Osteoblast (primary cell): ENCODE measurements at regions not wholly inside any gene's neighbourhood (a gene's known extent, or its start where the extent isn't known, plus 50 kb on each side); places are given as distances from the start of the nearest gene placed in this dataset.
"Not testable (repeated sequence)": the region's sequence is repeated elsewhere in the genome, so short reads cannot be mapped to it uniquely, and the experiment has no call there.

ENCODE experiments used
- DNase-seq: peaks from one replicate; pipeline ENCODE4 v3.0.0; 2011; ENCODE audit warnings: low spot score, mixed read lengths; ENCODE audit not compliant: insufficient read length; ENCODE audit errors: missing footprints
- H2AFZ ChIP-seq: 2 replicates; pipeline ENCODE4 v1.6.0; 2011; ENCODE audit warnings: mild to moderate bottlenecking, low read length
- H3K27ac ChIP-seq: 2 replicates; pipeline ENCODE4 v1.5.1; 2011; ENCODE audit warnings: mild to moderate bottlenecking, low read depth, low read length, moderate library complexity
- H3K27me3 ChIP-seq: 2 replicates; pipeline ENCODE4 v1.6.0; 2012; ENCODE audit warnings: mild to moderate bottlenecking, control low read depth, inconsistent platforms, low read length, moderate library complexity; ENCODE audit not compliant: insufficient read depth
- H3K36me3 ChIP-seq: 2 replicates; pipeline ENCODE4 v1.5.1; 2011; ENCODE audit warnings: mild to moderate bottlenecking, low read length, control low read depth, moderate library complexity; ENCODE audit not compliant: insufficient read depth
- H3K4me1 ChIP-seq: 2 replicates; pipeline ENCODE4 v1.5.1; 2011; ENCODE audit warnings: mild to moderate bottlenecking, low read length, control low read depth, moderate library complexity; ENCODE audit not compliant: insufficient read depth
- H3K4me2 ChIP-seq: 2 replicates; pipeline ENCODE4 v1.6.0; 2011; ENCODE audit warnings: mild to moderate bottlenecking, low read length; ENCODE audit not compliant: insufficient read depth
- H3K4me3 ChIP-seq: fragments of 200-600 bp; sonication (generic); 3 replicates; pipeline ENCODE4 v1.5.1; 2012; ENCODE audit warnings: mild to moderate bottlenecking, low read length, inconsistent platforms; ENCODE audit not compliant: insufficient read depth
- H3K79me2 ChIP-seq: 2 replicates; pipeline ENCODE4 v1.6.0; 2012; ENCODE audit warnings: mild to moderate bottlenecking, low read length, control low read depth, inconsistent platforms; ENCODE audit not compliant: insufficient read depth
- H3K9me3 ChIP-seq: 2 replicates; pipeline ENCODE4 v1.5.1; 2011; ENCODE audit warnings: low read depth, low read length, control low read depth
- H4K20me1 ChIP-seq: 2 replicates; pipeline ENCODE4 v1.6.0; 2012; ENCODE audit warnings: mild to moderate bottlenecking, low read length, control low read depth; ENCODE audit not compliant: insufficient read depth
- TF ChIP-seq, protein P1 (sequence below): IDR thresholded peaks from 2 replicates; pipeline ENCODE4 v1.5.1; 2011; ENCODE audit warnings: mild to moderate bottlenecking, low read depth, low read length, moderate library complexity; ENCODE audit errors: extremely low read depth

DNA sequence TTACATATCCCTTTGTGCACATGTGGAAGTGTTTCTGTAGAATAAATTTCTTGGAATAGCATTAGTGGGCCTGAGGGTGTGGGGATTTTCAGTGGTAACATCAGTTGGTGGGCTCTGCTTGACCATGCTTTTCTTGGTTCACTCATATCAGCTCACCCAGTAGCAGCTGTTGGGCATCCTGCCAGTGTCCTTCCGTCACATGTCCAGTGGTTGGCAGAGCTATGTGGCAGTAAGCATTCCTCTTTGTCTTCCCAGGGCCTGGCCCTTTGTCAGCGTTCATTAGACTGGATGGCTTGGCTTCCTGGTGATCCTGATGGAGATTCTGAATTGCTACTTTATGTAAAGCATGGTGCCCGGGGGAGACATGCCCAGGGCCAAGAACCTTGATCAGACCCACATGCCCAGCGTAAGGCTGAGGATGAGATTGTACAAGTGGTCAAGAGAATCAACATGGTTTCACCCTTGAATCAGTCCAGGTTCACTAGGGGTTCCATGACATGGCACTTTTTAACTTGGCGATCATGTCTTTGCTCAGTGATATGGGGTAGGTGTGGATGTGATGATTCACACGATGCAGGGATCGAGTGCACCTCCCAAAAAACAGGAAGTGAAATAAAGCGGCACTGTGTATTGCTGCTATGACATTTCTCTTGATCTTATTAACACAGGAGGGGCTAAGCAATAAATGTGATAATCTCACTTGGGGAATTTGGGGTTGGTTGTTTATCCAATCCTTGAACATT is 72.1 kb upstream of the IGFBP7 start:
- no peaks in the 10 kb centered on the region for H3K36me3 ChIP-seq
- no peaks in the 10 kb centered on the region for H4K20me1 ChIP-seq
- H3K4me3 ChIP-seq: no peak overlapping the region
- TF ChIP-seq, protein P1, sequence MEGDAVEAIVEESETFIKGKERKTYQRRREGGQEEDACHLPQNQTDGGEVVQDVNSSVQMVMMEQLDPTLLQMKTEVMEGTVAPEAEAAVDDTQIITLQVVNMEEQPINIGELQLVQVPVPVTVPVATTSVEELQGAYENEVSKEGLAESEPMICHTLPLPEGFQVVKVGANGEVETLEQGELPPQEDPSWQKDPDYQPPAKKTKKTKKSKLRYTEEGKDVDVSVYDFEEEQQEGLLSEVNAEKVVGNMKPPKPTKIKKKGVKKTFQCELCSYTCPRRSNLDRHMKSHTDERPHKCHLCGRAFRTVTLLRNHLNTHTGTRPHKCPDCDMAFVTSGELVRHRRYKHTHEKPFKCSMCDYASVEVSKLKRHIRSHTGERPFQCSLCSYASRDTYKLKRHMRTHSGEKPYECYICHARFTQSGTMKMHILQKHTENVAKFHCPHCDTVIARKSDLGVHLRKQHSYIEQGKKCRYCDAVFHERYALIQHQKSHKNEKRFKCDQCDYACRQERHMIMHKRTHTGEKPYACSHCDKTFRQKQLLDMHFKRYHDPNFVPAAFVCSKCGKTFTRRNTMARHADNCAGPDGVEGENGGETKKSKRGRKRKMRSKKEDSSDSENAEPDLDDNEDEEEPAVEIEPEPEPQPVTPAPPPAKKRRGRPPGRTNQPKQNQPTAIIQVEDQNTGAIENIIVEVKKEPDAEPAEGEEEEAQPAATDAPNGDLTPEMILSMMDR: no peak
- H3K4me1 ChIP-seq: no peaks in the 10 kb centered on the region
- no peaks in the 10 kb centered on the region for H3K27me3 ChIP-seq
- DNase-seq: no peak
- H2AFZ ChIP-seq: no peak overlapping the region
- no peak overlapping the region for H3K4me2 ChIP-seq
- no peak overlapping the region for H3K27ac ChIP-seq
- no peaks in the 10 kb centered on the region for H3K79me2 ChIP-seq
- no peaks in the 10 kb centered on the region for H3K9me3 ChIP-seq

DNA sequence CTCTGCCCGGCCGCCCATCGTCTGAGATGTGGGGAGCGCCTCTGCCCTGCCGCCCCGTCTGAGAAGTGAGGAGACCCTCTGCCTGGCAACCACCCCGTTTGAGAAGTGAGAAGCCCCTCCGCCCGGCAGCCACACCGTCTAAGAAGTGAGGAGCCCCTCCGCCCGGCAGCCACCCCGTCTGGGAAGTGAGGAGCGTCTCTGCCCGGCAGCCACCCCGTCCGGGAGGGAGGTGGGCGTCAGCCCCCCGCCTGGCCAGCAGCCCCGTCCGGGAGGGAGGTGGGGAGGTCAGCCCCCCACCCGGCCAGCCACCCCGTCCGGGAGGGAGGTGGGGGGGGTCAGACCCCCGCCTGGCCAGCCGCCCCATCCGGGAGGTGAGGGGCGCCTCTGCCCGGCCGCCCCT is 63.0 kb upstream of the IGFBP7 start:
- H3K79me2 ChIP-seq, H3K27me3 ChIP-seq, H3K27ac ChIP-seq, H3K4me3 ChIP-seq, H4K20me1 ChIP-seq, H3K9me3 ChIP-seq, H3K36me3 ChIP-seq, DNase-seq, H3K4me2 ChIP-seq, H2AFZ ChIP-seq, H3K4me1 ChIP-seq: not testable (repeated sequence)

DNA sequence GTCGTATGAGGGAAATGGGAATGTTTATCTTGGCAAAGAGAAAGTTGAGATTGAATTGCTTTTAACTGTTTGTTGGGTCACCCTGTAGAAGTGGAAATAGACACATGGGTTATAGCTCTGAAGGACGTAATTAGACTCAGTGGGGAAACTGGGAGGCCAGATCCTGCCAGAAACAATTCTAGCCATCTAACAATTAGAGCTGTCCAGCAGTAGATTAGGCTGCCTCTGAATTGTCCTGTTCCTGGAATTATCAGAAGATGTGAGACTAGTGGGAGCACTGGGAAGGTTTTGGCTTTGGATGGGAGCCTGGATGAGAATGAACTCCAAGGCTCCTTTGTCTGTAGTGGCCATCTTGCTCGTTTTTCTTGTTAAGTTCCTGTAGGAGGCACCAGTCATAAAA is 61.9 kb upstream of the IGFBP7 start:
- H3K36me3 ChIP-seq: no peaks in the 10 kb centered on the region
- H3K4me1 ChIP-seq: no peaks in the 10 kb centered on the region
- H3K9me3 ChIP-seq: no peaks in the 10 kb centered on the region
- peaks cover 8% of the 10 kb centered on the region for H3K27me3 ChIP-seq
- H3K4me2 ChIP-seq: no peak overlapping the region
- H4K20me1 ChIP-seq: no peaks in the 10 kb centered on the region
- no peak overlapping the region for H3K4me3 ChIP-seq
- H2AFZ ChIP-seq: no peak overlapping the region
- H3K27ac ChIP-seq: no peak overlapping the region
- DNase-seq: no peak
- TF ChIP-seq, protein P1: no peak
- no peaks in the 10 kb centered on the region for H3K79me2 ChIP-seq

DNA sequence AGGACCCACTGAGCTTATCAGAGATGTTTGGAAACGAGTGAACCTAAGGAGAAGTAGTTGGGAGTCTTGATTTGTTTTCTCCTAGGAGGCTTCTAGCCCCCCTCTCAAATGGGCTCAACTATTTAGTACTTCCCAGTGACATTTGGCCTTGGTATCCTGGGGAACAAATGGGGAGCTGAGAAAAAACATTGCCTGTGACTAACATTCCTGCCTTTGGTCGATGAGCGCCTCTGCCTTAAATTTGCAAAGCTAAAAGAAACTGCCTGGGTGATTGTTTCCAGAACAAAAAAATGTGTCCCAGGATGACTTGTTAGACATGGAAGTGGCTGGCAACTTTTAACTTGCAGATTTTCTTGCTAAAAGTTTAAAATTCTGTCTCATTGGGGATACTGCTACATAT is 58.8 kb upstream of the IGFBP7 start:
- Histone ChIP-seq H3K4me3 (no peak overlapping the region), H3K9me3 (no peaks in the 10 kb centered on the region), H2AFZ (no peak overlapping the region), H3K27me3 (peaks cover 24% of the 10 kb centered on the region), H3K36me3 (no peaks in the 10 kb centered on the region), H3K79me2 (no peaks in the 10 kb centered on the region), H3K27ac (no peak overlapping the region), H3K4me1 (no peaks in the 10 kb centered on the region), H3K4me2 (no peak overlapping the region), H4K20me1 (no peaks in the 10 kb centered on the region)
- TF ChIP-seq, protein P1: no peak
- DNase-seq: no peak
